COLO668 (cell line): ENCODE measurements at regions not wholly inside any gene's neighbourhood (a gene's known extent, or its start where the extent isn't known, plus 50 kb on each side); places are given as distances from the start of the nearest gene placed in this dataset.

ENCODE experiments used
- DNase-seq: peaks from one replicate; lab custom pipeline; 2025; ENCODE audit not compliant: unreplicated experiment; lab: John Stamatoyannopoulos, UW

DNA sequence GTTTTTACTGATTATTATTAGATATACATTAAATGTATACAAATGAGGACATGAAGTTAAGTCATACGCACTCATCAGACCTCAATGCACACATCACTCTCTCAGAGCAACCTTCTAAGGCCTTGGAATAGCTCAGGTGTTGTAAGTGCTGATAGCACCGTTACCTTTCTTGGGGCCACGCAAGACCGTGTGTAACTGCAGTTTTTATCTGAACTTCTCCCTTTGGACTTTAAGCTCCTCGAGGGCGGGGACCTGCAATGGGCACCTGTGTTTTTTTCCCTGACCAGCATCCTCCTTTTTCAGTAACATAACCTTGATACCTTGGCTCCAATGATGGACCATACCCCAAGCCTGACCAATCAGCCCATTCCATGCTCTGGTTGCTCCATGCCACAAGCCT lies 136.5 kb upstream of the TMCC3 start:
- no peak for DNase-seq

DNA sequence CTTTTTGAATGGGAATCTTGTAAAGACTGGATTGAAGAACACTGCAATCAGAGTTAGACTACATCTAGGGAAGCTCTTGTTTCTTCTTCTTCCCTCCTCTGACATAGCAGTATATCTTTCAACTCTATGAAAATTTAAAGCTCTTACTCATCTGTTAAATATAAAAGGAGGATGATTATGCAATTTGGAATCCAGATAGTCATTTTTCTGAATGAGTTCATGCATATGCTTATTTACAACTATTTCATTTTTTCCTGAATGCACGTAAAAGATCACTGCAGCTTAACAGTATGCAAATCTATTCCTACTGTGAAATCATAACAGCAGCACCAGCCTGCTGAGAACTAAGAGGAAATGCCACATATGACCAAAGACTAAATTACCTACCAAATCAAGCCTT lies 133.5 kb upstream of the TMCC3 start:
- DNase-seq, result no peak

DNA sequence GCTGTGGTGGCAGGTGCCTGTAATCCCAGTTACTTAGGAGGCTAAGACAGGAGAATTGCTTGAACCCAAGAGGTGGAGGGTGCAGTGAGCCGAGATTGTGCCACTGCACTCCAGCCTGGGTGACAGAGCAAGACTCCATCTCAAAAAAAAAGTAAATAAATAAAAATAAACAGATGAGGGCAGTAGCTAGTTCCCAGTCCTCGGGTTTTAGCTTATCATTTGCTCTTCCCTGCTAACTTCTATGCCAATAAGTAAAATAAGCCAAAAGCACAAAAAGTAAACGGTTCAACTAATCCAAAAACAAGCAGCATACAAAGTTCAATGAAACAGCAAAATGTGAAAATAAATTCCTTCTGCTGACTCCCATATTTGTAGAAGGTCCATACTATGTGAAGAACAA lies 133.0 kb upstream of the TMCC3 start:
- no peak for DNase-seq

DNA sequence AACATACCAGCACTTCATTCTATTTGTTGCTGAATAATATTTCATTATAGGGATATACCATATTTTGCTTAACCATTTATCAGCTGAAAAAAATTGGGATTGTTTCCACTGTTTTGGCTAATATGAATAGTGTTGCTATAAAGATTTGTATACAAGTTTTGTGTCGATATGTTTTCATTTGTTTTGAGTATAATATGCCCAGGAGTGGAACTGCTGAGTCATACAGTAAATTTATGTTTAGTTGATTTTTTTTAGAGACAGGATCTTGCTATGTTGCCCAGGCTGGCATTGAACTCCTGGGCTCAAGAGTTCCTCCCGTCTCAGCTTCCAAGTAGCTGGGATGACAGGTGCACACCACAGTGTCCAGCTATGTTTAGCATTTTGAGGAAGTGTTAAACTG lies 131.5 kb upstream of the TMCC3 start:
- no peak for DNase-seq

- DNase-seq, result no peak
Observed at GRCh38 chr12:94779485-94779884, 129.1 kb upstream of the TMCC3 start.

- DNase-seq, result no peak
Observed at GRCh38 chr12:94777936-94778335, 127.6 kb upstream of the TMCC3 start.

GRCh38 chr12:94775710-94776109 lies 125.4 kb upstream of the TMCC3 start:
- no peak for DNase-seq

- DNase-seq, result no peak
Observed at GRCh38 chr12:94771741-94772140, 121.4 kb upstream of the TMCC3 start.

GRCh38 chr12:94771199-94771598 lies 120.8 kb upstream of the TMCC3 start:
- DNase-seq, result no peak

- no peak for DNase-seq
Observed at GRCh38 chr12:94770791-94771190, 120.4 kb upstream of the TMCC3 start.

GRCh38 chr12:94769776-94770759 lies 119.7 kb upstream of the TMCC3 start:
- no peak for DNase-seq

- DNase-seq, result no peak
Observed at GRCh38 chr12:94769047-94769420, 118.7 kb upstream of the TMCC3 start.

GRCh38 chr12:94768398-94769046 lies 118.2 kb upstream of the TMCC3 start:
- DNase-seq, result no peak

GRCh38 chr12:94767956-94768355 lies 117.6 kb upstream of the TMCC3 start:
- DNase-seq, result no peak

DNA sequence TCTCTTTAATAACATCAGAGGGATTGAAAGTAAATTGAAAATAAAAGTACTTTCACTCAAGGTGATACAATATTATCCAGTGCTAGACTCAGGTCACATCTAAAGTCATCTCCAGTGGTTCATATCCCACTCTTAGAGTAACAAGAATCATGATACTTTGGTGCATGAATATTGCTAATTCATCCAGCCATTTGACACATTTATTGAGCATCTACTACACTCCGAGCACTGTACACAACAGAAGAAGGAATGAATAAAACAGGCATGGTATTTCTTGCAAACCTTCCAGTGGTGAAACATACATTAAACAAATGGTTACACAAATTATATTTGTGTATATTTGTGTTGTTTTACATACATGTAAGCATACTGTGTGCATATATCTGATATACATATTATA lies 116.0 kb upstream of the TMCC3 start:
- no peak for DNase-seq

DNA sequence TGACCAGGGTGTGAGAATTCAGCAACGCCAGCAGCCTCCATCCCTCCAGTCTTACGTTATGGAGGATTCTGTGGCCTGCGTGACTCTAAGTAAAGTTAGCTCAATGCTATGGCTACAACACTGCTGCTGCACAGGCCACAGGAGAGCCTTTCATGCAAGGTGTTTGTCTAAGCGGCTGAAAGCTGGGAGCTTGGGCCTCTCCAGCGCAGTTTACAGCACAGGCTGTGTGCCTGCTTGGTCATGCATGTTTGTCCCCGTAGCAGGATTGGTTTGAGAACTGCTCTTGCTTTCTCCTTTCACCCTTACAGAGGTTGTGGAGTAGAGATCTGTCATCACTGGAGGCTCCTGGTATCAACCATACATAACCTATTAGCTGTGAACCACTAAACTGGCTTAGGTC lies 113.1 kb upstream of the TMCC3 start:
- DNase-seq, result no peak

DNA sequence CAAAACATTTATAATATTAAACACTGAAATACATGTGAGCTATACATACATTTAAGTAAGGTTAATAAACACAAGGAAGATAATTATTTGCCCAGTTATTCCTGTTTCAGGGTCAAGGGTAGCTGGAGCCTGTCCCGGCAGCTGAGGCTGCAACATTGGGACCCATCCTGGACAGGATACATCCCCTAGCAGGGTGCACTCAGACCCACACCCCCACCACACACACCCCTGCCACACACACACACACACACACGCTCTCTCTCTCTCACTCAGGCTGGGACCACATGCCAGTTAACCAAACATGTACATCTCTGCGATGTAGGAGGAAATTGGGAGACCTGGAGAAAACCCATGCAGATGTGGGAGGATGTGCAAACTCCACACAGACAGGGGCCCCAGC lies 112.6 kb upstream of the TMCC3 start:
- no peak for DNase-seq

DNA sequence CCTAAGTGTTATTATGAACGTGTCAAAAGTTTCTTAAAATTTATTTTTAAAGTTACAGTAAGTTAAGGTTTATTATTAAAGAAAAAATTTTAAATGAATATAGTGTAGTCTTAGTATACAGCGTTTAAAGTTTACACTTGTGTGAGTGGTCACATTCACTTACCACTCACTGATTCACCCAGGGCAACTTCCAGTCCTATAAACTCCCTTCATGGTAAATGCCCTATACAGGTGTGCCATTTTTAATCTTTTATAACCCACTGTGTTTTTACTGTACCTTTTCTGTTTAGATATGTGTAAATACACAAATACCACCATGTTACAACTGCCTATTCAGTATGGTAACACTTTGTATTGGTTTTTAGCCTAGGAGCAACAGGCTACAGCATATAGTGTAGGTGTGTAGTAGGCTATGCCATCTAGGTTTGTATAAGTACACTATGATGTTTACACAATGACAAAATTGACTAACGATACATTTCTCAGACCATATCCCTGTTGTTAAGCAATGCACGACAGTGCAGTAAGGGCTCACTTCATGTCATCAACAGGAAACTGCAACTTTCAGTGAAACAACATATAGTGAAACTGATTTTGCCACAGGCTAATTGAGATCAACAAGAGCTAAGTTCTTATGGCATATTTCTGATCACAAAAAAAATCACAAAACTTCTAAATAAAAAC lies 112.0 kb upstream of the TMCC3 start:
- DNase-seq, result no peak

DNA sequence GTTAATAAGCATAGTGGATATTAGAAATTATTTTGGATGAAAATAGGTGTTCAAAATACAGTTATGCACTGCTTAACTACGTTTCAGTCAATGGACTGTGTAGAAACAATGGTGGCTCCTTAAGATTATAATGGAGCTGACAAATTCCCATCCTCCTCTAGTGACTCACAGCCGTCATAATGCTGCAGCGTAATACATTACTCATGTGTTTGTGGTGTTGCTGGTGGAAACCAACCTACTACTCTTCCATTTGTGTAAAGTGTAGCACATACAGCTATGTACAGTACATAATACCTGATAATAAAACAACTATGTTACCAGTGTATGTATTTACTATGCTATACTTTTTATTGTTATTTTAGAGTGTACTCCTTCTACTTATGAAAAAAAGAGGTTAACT lies 111.2 kb upstream of the TMCC3 start:
- DNase-seq, result no peak

- no peak for DNase-seq
Observed at GRCh38 chr12:94760786-94761185, 110.4 kb upstream of the TMCC3 start.

DNA sequence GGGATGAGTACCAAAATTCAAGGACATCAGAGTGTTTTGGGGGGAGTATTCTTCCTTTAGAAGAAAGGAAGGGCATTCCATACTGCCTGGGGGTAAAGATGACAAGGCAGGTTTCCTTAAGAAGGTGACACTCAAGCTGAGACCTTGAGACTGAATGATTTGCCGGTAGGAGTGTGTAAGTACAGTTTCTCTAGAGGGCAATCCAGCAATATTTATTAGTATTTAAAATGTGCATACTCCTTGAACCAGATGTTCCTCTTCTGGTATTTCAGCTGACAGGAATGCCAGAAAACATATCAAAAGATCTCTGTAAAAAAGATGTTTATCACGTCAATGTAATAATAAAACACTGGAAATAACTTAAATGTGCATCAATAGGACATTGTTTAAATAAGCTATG lies 106.4 kb upstream of the TMCC3 start:
- no peak for DNase-seq

DNA sequence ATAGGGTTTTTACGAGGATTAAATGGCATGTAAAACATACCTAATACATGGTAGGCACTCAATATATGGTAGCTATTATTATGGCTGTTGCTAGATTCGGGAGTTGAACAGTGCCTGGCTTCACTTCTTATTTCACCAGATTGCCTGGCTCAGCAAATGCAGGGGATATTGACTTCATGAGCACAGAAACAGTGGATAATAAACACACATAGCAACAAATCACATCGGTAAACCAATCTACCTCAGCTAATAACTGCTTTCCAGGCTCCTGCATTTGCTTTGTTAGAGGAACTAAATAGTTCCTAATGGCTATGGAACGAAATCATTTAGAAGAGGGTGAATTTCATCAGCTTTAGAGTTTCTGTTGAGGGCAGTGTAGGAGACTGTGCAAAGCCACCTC lies 105.2 kb upstream of the TMCC3 start:
- no peak for DNase-seq
